ENCODE measurements at regions not wholly inside any gene's neighbourhood (a gene's known extent, or its start where the extent isn't known, plus 50 kb on each side); places are given as distances from the start of the nearest gene placed in this dataset.
A peak's percentile ranks its signal among the peaks of the same experiment; 100 is the strongest.
"Not testable (repeated sequence)": the region's sequence is repeated elsewhere in the genome, so short reads cannot be mapped to it uniquely, and the experiment has no call there.

- in situ Hi-C loops (cut with HindIII; ENCODE audit: low pct_unique_long_range_greater_than_20kb, low sequenced_read_pairs); DNase-seq (ENCODE audit: low read depth): not testable (repeated sequence)
These were observed 187.9 kb upstream of the GATA6 start for GRCh38 chr18:21981489-21981888.

- peak; percentile 33 for DNase-seq (ENCODE audit: low read depth)
- in situ Hi-C loops (cut with HindIII; ENCODE audit: low pct_unique_long_range_greater_than_20kb, low sequenced_read_pairs), result no loop called here
These were observed 178.3 kb upstream of the GATA6 start for GRCh38 chr18:21991081-21991534.

- DNase-seq (ENCODE audit: low read depth), result no peak
- in situ Hi-C loops (cut with HindIII; ENCODE audit: low pct_unique_long_range_greater_than_20kb, low sequenced_read_pairs), result no loop called here
These were observed 177.5 kb upstream of the GATA6 start for GRCh38 chr18:21991886-21992285.

- peak; percentile 35 for DNase-seq (ENCODE audit: low read depth)
- in situ Hi-C loops (cut with HindIII; ENCODE audit: low pct_unique_long_range_greater_than_20kb, low sequenced_read_pairs), result no loop called here
These were observed 173.0 kb upstream of the GATA6 start for GRCh38 chr18:21996351-21996826.

GRCh38 chr18:21997207-21998143, 171.9 kb upstream of the GATA6 start:
- in situ Hi-C loops (cut with HindIII; ENCODE audit: low pct_unique_long_range_greater_than_20kb, low sequenced_read_pairs), result no loop called here
- DNase-seq (ENCODE audit: low read depth), result peak; percentile 54

GRCh38 chr18:21998486-21998885, 170.9 kb upstream of the GATA6 start:
- in situ Hi-C loops (cut with HindIII; ENCODE audit: low pct_unique_long_range_greater_than_20kb, low sequenced_read_pairs), result no loop called here
- DNase-seq (ENCODE audit: low read depth), result no peak

GRCh38 chr18:22001912-22002487, 167.4 kb upstream of the GATA6 start:
- no peak for DNase-seq (ENCODE audit: low read depth)
- in situ Hi-C loops (cut with HindIII; ENCODE audit: low pct_unique_long_range_greater_than_20kb, low sequenced_read_pairs), result no loop called here

- in situ Hi-C loops (cut with HindIII; ENCODE audit: low pct_unique_long_range_greater_than_20kb, low sequenced_read_pairs), result no loop called here
- DNase-seq (ENCODE audit: low read depth), result no peak
These were observed 164.1 kb upstream of the GATA6 start for GRCh38 chr18:22005191-22005841.

GRCh38 chr18:22006458-22006857, 162.9 kb upstream of the GATA6 start:
- no peak for DNase-seq (ENCODE audit: low read depth)
- in situ Hi-C loops (cut with HindIII; ENCODE audit: low pct_unique_long_range_greater_than_20kb, low sequenced_read_pairs), result no loop called here

GRCh38 chr18:22009242-22009641, 160.1 kb upstream of the GATA6 start:
- no peak for DNase-seq (ENCODE audit: low read depth)
- in situ Hi-C loops (cut with HindIII; ENCODE audit: low pct_unique_long_range_greater_than_20kb, low sequenced_read_pairs), result no loop called here

- in situ Hi-C loops (cut with HindIII; ENCODE audit: low pct_unique_long_range_greater_than_20kb, low sequenced_read_pairs), result no loop called here
- DNase-seq (ENCODE audit: low read depth), result no peak
These were observed 155.4 kb upstream of the GATA6 start for GRCh38 chr18:22013993-22014392.

- in situ Hi-C loops (cut with HindIII; ENCODE audit: low pct_unique_long_range_greater_than_20kb, low sequenced_read_pairs), result no loop called here
These were observed 154.2 kb upstream of the GATA6 start for GRCh38 chr18:22015156-22015555.

GRCh38 chr18:22018366-22018765, 151.0 kb upstream of the GATA6 start:
- in situ Hi-C loops (cut with HindIII; ENCODE audit: low pct_unique_long_range_greater_than_20kb, low sequenced_read_pairs), result no loop called here
- no peak for DNase-seq (ENCODE audit: low read depth)

More at GRCh38 chr18:22015156-22015555, 154.2 kb upstream of the GATA6 start:
- no peak for DNase-seq (ENCODE audit: low read depth)

GRCh38 chr18:22019193-22019592, 150.2 kb upstream of the GATA6 start:
- DNase-seq (ENCODE audit: low read depth), result no peak
- in situ Hi-C loops (cut with HindIII; ENCODE audit: low pct_unique_long_range_greater_than_20kb, low sequenced_read_pairs), result no loop called here

GRCh38 chr18:22020127-22020866, 149.1 kb upstream of the GATA6 start:
- DNase-seq (ENCODE audit: low read depth), result no peak

GRCh38 chr18:22020867-22021370, 148.5 kb upstream of the GATA6 start:
- in situ Hi-C loops (cut with HindIII; ENCODE audit: low pct_unique_long_range_greater_than_20kb, low sequenced_read_pairs), result no loop called here
- DNase-seq (ENCODE audit: low read depth), result no peak

More at GRCh38 chr18:22020127-22020866, 149.1 kb upstream of the GATA6 start:
- in situ Hi-C loops (cut with HindIII; ENCODE audit: low pct_unique_long_range_greater_than_20kb, low sequenced_read_pairs), result no loop called here

GRCh38 chr18:22021701-22022100, 147.7 kb upstream of the GATA6 start:
- no peak for DNase-seq (ENCODE audit: low read depth)
- in situ Hi-C loops (cut with HindIII; ENCODE audit: low pct_unique_long_range_greater_than_20kb, low sequenced_read_pairs), result no loop called here

- no peak for DNase-seq (ENCODE audit: low read depth)
- in situ Hi-C loops (cut with HindIII; ENCODE audit: low pct_unique_long_range_greater_than_20kb, low sequenced_read_pairs), result no loop called here
These were observed 144.5 kb upstream of the GATA6 start for GRCh38 chr18:22024924-22025323.

All from Caki2 (cell line).